Left forelimb (tissue), 1 donor: ENCODE measurements at regions not wholly inside any gene's neighbourhood (a gene's known extent, or its start where the extent isn't known, plus 50 kb on each side); places are given as distances from the start of the nearest gene placed in this dataset.
A peak's percentile ranks its signal among the peaks of the same experiment; 100 is the strongest.
"Not testable (repeated sequence)": the region's sequence is repeated elsewhere in the genome, so short reads cannot be mapped to it uniquely, and the experiment has no call there.

ENCODE experiments used
- DNase-seq: peaks from one replicate; pipeline ENCODE4 v3.0.0-alpha.2; 2018; ENCODE audit warnings: low spot score

- no peak for DNase-seq
Observed at GRCh38 chr9:19937121-19937520, 148.3 kb upstream of the SLC24A2 start.

DNA sequence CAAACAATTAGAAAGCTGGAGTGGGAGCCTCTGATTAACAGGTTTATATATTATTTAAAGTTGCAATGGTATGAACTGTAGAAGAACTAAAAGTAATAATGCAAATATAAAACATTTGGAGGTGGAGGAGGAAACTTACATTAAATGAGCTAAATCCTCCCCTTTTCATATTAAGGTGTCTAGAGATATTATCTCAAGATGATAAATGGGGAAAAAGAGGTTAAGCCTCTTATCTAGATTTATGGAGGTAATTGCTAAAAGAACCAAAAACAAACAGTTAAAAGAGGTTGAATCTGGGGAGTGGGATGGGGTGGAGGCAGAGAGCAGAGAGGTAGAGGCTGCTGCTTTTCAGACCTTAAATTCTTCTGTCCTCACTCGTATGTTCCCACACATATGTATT lies 147.8 kb upstream of the SLC24A2 start:
- no peak for DNase-seq

- no peak for DNase-seq
Observed at GRCh38 chr9:19935422-19935821, 146.6 kb upstream of the SLC24A2 start.

DNA sequence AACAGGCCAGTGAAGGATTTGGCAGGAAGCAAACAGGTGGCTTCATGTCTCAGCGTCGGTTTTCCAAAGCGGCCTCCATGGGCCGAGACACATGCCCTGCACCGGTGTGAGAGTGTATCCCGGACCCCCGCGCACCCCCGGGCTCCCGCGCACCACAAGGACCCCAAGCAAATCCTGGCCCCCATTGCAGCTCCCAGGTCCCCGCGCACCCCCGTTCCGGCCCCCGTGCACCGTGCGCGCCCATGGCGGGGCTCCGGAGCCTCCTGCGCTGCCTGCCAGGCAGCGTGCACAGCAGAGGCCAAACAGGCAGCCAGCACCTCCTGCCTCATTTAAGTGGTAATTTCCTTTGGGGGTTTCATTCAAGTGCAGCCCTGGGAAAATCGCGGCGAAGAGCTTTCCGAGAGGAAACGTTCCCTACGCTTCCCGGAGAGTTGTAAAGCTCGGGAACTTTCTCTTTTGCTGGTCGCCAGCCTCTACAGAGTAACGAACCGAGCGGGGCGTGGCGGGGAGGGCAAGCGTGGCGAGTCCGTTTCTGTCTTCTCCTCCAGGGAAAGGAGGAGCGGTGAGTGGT lies 145.5 kb upstream of the SLC24A2 start:
- DNase-seq, result no peak

- DNase-seq, result no peak
Observed at GRCh38 chr9:19931098-19931890, 142.5 kb upstream of the SLC24A2 start.

- no peak for DNase-seq
Observed at GRCh38 chr9:19927560-19927959, 138.7 kb upstream of the SLC24A2 start.

DNA sequence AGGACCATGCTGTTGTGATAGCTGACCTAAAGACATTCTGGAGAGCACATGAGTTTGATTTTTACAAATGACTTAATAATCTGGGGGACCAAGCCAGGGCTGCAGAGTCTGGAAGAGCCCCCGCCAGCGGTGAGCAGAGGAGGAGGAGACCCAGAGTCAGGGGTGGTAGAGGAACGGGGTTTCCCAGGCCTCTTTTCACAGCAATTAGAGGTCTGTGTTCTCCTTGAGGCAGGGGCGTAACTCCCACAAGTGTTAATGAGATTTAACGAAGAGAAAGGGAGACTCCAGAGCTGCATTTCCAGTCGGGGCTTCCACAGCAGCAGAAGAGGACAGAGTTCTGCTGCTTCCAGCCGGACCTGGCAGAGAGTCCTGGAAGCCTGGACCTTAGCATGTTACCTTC lies 137.9 kb upstream of the SLC24A2 start:
- DNase-seq, result no peak

DNA sequence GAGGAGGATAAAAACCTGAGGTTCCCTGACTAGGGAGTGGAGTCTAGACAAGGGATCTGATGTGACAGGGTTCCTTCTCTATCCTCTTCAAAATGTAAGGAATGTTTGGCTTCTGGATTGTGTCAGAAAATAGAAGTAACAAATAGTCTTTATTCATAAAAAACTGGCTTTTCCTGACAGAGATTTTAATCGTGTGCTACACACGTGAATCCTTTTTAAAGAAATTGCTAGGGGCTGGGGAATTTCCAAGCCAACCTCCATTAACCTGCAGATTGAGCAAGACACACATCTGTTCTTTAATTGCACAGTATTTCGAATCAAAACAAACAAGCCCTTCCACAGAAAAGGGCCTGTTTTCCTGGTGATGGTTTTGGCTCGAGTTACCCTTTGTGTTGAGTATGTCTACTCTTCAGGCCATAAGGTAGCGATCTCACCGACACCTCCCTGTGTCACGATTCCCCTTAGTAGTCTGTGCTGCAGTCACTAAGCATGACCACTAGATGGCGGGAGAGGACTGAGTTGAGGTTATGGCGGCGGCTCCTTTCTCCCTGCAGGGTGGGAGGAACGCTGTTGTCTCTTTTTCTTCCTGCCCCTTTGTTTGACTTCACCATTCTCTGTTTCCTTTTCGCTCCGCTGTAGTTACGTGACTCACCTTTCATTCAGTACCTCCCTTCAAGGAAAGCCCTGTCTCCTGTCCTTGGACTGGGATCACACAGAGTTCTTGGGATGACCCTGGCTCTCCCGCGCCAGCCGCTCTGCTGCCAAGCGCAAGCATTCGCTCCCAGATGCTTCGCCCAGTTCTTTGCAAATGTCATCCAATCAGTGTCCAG lies 137.1 kb upstream of the SLC24A2 start:
- peak; percentile 81 for DNase-seq

DNA sequence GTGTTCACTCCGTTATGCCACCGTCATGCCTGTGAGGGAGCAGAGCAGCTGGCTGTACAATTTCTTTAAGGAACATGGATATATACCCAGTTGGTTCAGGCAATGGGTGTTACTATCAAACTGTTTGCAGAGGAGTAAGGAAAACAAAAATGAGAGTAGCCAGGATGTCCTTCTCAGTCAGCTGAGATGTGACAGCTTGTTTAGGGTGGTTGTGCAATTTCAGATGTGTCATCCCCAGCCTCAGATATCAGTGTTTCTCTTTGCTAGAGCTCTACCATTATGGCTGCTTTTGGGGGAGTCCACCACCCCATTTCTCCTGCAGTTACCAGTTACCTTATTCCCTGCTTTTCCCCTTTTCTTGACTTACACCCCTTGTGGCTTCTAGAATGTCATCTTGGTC lies 135.2 kb upstream of the SLC24A2 start:
- no peak for DNase-seq

GRCh38 chr9:19922476-19923118 lies 133.8 kb upstream of the SLC24A2 start:
- no peak for DNase-seq

- DNase-seq, result no peak
Observed at GRCh38 chr9:19920401-19920800, 131.6 kb upstream of the SLC24A2 start.

GRCh38 chr9:19918630-19919029 lies 129.8 kb upstream of the SLC24A2 start:
- DNase-seq, result no peak

DNA sequence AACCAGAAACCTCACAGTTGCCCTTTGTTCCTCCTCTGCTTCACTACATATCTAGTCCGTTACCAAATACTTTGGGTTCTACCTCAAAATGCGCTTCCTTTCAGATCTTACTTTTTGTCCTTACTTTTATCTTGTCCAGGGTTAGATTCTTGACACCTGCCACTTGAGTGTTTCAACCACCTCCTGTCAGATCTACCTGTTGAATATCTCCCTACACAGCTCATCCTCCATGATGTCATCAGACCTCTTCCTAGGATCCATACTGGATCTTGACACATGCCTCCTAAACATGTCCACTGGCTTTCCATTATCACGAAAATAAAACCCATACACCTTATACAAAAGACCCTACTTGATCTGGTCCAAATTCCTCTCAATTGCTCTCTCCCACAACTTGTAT lies 125.2 kb upstream of the SLC24A2 start:
- DNase-seq, result no peak

DNA sequence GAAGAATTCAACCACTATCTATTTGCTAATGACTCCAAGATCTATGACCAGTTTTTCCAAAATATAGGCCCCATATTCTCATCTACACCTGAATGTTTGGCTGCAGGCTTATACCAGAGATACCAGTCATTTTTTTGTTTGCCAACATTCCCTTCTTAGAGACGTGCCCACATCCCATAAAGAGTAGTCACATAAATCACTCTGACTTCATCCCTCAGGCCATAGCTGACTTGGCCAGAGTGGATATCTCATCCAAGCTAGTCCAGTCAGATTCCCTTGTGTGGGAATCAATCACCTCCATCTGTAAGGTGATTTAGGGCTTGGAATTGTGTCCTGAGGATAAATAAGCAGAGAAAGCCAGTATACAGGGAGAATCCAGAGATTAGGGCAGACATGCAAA lies 124.3 kb upstream of the SLC24A2 start:
- DNase-seq, result no peak

GRCh38 chr9:19903076-19903475 lies 114.2 kb upstream of the SLC24A2 start:
- no peak for DNase-seq

DNA sequence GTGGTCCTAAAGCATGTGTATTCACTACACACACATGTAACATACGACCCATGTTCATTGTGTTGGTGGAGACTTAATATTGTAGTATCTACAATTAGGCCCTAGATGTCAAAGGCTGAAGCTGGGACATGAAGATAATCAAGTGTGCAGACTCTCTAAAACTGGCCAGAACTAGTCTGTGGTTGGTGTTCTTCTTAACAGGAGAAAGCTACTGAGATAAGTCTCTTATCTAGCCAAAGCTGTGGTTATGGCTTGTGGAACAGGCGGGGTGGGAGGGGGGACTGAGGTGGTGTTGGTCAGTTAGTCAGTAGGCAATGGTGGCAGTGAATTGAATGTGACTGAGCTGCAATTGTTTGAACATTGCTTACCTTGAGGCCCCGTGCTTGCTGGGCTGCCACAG lies 112.7 kb upstream of the SLC24A2 start:
- DNase-seq, result no peak

DNA sequence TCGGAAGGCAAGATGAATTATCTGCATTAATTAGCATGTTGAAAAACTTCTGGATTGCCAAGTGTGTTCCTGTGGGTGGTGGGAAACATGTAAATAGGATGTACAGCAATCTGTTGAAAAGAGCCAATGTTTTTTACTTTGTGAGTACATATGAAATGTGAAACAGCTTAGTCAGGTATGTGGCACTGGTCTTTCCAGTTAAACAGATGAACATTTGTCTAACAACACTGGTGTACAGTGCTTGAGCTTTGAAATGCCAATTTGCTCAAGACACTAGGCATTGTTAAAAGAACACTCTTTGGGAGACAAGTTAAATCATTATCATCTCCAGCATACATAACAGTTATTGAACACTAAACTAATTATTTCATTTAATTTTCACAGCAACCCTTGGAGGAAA lies 107.3 kb upstream of the SLC24A2 start:
- DNase-seq, result no peak

DNA sequence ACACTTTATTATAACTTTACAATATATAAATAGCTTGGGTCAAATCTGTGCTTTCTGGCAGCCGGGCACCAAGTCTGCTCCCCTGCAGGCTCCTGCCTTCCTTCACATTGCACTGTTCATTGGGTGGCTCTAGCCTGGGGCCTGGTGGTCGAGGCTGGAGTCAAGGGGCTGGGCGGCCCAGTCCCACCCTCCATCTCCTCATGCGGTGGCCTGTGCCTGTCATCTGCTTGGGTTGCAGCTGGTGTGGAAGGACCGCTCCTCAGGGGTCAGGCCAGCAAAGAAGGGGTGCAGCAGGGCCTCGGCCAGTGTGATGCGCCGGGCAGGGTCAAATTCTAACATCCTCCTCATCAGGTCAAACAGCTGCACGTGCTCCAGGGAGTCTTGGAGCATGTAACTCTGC lies 106.7 kb upstream of the SLC24A2 start:
- not testable (repeated sequence) for DNase-seq

DNA sequence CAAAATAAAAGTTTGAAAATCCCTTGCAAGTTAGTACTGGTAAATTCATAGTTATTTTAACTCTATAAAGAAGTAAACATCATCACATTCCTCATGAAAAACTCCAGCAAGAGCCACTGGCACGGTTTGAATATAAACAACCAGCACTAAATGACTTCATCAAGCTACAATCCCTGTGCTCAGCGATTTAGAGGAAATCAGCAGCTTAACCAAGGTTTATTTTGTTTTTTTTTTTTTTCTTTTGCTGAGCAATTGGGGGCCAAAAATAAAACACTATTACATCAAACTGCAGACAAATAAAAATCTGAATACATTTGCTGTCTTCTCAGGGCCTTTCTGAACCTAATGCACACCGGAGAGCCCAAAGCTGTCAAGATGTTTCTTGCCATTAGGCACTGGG lies 106.2 kb upstream of the SLC24A2 start:
- no peak for DNase-seq

DNA sequence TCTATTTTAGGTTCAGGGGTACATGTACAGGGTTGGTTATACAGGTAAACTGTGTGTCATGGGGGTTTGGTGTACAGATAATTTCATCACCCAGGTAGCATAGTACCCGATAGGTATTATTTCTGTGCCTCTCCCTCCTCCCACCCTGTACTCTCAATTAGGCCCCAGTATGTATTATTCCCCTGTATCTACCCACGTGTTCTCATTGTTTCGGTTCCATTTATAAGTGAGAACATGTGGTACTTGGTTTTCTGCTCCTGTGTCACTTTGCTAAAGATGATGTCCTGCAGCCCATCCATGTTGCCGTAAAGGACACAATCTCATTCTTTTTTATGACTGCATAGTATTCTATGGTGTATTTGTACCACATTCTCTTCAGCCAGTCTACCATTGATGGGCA lies 96.8 kb upstream of the SLC24A2 start:
- DNase-seq, result no peak

DNA sequence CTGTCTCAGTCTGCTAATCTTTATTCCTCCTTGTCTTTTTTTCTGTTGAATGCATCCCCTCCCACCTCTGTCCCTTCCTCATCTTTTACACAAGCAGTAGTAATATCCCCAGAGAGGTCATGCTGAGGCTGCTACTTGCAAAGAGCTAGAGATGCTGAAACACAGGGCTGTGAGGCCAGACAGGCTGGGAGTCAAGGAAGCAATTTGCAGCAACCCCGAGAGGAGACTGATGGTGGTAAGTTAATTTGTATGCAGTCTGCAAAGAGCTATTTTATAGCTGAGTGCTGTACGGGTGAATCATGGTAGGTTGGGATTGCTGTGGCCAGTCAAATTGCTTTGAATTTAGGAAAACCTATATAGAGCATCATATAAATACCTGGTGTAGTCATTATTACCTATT lies 90.2 kb upstream of the SLC24A2 start:
- DNase-seq, result no peak

GRCh38 chr9:19876569-19877316 lies 87.9 kb upstream of the SLC24A2 start:
- no peak for DNase-seq
